ENCODE measurements at regions not wholly inside any gene's neighbourhood (a gene's known extent, or its start where the extent isn't known, plus 50 kb on each side); places are given as distances from the start of the nearest gene placed in this dataset.
A peak's percentile ranks its signal among the peaks of the same experiment; 100 is the strongest.

GRCh38 chr2:8312861-8313830, 368.7 kb upstream of the ID2 start (continued):
- TF ChIP-seq PCBP1 (IDR thresholded peaks at IDR 0.05; ENCODE audit: low read depth, low read length, poor library complexity, severe bottlenecking) (no peak), KLF1 (tag; IDR thresholded peaks at IDR 0.05) (peak; percentile 95), FOXA1 (IDR thresholded peaks at IDR 0.05; ENCODE audit: borderline replicate concordance) (no peak), ZNF780A (CRISPR knock-in tag; IDR thresholded peaks at IDR 0.05) (no peak), TEAD1 (CRISPR knock-in tag; IDR thresholded peaks at IDR 0.05) (0 out of 4 replicates have a peak, but pooled peaks of 1 of the 2 experiments have one; percentile 39), RHOXF2B (CRISPR knock-in tag; conservative IDR thresholded peaks at IDR 0.05) (no peak), GTF2F1 (IDR thresholded peaks at IDR 0.05; ENCODE audit: low read depth, low read length) (no peak), ZNF12 (CRISPR knock-in tag; IDR thresholded peaks at IDR 0.05) (no peak), MCM5 (IDR thresholded peaks at IDR 0.05; ENCODE audit: low read depth) (no peak), ZKSCAN1 (IDR thresholded peaks at IDR 0.05; ENCODE audit: low read depth, low read length) (no peak), TEAD4 (IDR thresholded peaks at IDR 0.05; ENCODE audit: low read length) (peak; percentile 70), TEAD4 (CRISPR knock-in tag; IDR thresholded peaks at IDR 0.05; ENCODE audit: borderline replicate concordance) (no peak), TCF7 (IDR thresholded peaks at IDR 0.05; ENCODE audit: borderline replicate concordance) (no peak), IRF9 (tag; IDR thresholded peaks at IDR 0.05) (no peak), JUN (IDR thresholded peaks at IDR 0.05; ENCODE audit: borderline replicate concordance, low read depth, low read length) (peak; percentile 86), JUN (CRISPR knock-in tag; IDR thresholded peaks at IDR 0.05; ENCODE audit: borderline replicate concordance) (no peak), ZNF121 (CRISPR knock-in tag; conservative IDR thresholded peaks at IDR 0.05) (no peak), CHD1 (IDR thresholded peaks at IDR 0.05; ENCODE audit: low read length) (no peak)
- TF ChIP-seq, protein P1, sequence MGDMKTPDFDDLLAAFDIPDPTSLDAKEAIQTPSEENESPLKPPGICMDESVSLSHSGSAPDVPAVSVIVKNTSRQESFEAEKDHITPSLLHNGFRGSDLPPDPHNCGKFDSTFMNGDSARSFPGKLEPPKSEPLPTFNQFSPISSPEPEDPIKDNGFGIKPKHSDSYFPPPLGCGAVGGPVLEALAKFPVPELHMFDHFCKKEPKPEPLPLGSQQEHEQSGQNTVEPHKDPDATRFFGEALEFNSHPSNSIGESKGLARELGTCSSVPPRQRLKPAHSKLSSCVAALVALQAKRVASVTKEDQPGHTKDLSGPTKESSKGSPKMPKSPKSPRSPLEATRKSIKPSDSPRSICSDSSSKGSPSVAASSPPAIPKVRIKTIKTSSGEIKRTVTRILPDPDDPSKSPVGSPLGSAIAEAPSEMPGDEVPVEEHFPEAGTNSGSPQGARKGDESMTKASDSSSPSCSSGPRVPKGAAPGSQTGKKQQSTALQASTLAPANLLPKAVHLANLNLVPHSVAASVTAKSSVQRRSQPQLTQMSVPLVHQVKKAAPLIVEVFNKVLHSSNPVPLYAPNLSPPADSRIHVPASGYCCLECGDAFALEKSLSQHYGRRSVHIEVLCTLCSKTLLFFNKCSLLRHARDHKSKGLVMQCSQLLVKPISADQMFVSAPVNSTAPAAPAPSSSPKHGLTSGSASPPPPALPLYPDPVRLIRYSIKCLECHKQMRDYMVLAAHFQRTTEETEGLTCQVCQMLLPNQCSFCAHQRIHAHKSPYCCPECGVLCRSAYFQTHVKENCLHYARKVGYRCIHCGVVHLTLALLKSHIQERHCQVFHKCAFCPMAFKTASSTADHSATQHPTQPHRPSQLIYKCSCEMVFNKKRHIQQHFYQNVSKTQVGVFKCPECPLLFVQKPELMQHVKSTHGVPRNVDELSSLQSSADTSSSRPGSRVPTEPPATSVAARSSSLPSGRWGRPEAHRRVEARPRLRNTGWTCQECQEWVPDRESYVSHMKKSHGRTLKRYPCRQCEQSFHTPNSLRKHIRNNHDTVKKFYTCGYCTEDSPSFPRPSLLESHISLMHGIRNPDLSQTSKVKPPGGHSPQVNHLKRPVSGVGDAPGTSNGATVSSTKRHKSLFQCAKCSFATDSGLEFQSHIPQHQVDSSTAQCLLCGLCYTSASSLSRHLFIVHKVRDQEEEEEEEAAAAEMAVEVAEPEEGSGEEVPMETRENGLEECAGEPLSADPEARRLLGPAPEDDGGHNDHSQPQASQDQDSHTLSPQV (IDR thresholded peaks at IDR 0.05), result no peak
- TF ChIP-seq, protein P2, sequence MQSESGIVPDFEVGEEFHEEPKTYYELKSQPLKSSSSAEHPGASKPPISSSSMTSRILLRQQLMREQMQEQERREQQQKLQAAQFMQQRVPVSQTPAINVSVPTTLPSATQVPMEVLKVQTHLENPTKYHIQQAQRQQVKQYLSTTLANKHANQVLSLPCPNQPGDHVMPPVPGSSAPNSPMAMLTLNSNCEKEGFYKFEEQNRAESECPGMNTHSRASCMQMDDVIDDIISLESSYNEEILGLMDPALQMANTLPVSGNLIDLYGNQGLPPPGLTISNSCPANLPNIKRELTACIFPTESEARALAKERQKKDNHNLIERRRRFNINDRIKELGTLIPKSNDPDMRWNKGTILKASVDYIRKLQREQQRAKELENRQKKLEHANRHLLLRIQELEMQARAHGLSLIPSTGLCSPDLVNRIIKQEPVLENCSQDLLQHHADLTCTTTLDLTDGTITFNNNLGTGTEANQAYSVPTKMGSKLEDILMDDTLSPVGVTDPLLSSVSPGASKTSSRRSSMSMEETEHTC (IDR thresholded peaks at IDR 0.05), result no peak
- TF ChIP-seq, protein P3, sequence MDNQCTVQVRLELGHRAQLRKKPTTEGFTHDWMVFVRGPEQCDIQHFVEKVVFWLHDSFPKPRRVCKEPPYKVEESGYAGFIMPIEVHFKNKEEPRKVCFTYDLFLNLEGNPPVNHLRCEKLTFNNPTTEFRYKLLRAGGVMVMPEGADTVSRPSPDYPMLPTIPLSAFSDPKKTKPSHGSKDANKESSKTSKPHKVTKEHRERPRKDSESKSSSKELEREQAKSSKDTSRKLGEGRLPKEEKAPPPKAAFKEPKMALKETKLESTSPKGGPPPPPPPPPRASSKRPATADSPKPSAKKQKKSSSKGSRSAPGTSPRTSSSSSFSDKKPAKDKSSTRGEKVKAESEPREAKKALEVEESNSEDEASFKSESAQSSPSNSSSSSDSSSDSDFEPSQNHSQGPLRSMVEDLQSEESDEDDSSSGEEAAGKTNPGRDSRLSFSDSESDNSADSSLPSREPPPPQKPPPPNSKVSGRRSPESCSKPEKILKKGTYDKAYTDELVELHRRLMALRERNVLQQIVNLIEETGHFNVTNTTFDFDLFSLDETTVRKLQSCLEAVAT (IDR thresholded peaks at IDR 0.05), result no peak

Measured in K562 (cell line).